Thyroid gland (tissue), 4 donors: ENCODE measurements at regions not wholly inside any gene's neighbourhood (a gene's known extent, or its start where the extent isn't known, plus 50 kb on each side); places are given as distances from the start of the nearest gene placed in this dataset.

Experiments used
- POLR2A ChIP-seq, 2 donors: fragments of 450-650 bp; IDR thresholded peaks; one replicate each; pipeline ENCODE4 v1.6.1; 2017; ENCODE audit warnings: antibody characterized with exemption in 2 of 2, mild to moderate bottlenecking in 2 of 2, moderate library complexity in 1 of 2
- TF ChIP-seq, protein P1 (sequence below), 6 experiments: fragments of 200-600 bp in 3 of 6; fragments of 450-650 bp in 3 of 6; sonication (generic) in 3 of 6; IDR thresholded peaks; one replicate each; pipeline ENCODE4 v1.5.1; 2016 to 2019; ENCODE audit warnings: antibody characterized with exemption in 6 of 6, mild to moderate bottlenecking in 2 of 6, inconsistent platforms in 1 of 6, moderate library complexity in 1 of 6

DNA sequence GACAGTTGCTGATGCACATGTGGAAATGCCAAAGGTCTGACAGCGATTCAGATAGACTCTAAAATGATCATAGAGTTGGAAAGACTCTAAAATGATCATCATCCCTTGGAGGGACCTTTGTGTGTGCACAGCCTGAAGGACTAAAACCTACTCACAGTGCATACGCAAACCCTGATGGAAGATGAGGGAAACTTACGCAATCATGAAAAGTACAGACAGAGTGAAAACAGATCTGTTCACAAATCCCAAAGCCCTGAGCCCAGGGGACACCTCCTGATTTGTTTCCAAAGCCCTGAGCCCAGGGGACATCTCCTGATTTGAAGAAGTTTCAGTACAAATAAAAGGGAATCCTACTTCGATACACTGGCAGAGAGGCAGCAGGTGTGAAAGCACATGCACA is 79.3 kb upstream of the PROX1 start:
- TF ChIP-seq, protein P1, sequence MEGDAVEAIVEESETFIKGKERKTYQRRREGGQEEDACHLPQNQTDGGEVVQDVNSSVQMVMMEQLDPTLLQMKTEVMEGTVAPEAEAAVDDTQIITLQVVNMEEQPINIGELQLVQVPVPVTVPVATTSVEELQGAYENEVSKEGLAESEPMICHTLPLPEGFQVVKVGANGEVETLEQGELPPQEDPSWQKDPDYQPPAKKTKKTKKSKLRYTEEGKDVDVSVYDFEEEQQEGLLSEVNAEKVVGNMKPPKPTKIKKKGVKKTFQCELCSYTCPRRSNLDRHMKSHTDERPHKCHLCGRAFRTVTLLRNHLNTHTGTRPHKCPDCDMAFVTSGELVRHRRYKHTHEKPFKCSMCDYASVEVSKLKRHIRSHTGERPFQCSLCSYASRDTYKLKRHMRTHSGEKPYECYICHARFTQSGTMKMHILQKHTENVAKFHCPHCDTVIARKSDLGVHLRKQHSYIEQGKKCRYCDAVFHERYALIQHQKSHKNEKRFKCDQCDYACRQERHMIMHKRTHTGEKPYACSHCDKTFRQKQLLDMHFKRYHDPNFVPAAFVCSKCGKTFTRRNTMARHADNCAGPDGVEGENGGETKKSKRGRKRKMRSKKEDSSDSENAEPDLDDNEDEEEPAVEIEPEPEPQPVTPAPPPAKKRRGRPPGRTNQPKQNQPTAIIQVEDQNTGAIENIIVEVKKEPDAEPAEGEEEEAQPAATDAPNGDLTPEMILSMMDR (IDR thresholded peaks at IDR 0.05), result no peak
- TF ChIP-seq POLR2A (IDR thresholded peaks at IDR 0.05), result no peak
